PC-3 (cell line): ENCODE measurements at regions not wholly inside any gene's neighbourhood (a gene's known extent, or its start where the extent isn't known, plus 50 kb on each side); places are given as distances from the start of the nearest gene placed in this dataset.

ENCODE experiments used
- ATAC-seq: fragments of 200-7000 bp; cut with Tn5 transposase; 2 replicates; pipeline ENCODE4 v1.9.1; 2020; ENCODE audit warnings: mild to moderate bottlenecking, moderate library complexity
- BruUV-seq: library from RNA; stranded (reverse); fragments of 400-500 nt; replicated peaks from 2 replicates; lab custom pipeline; 2021; lab: Mats Ljungman, UMichigan
- CTCF ChIA-PET: fragments of 300-600 bp; sonication (Branson Sonifier 250); formaldehyde crosslinking; loops from one replicate; lab custom pipeline; 2022; ENCODE audit warnings: antibody characterized with exemption; lab: Charles Lee
- POLR2A ChIA-PET: fragments of 300-600 bp; sonication (Branson Sonifier 250); formaldehyde crosslinking; loops from one replicate; lab custom pipeline; 2022; ENCODE audit warnings: antibody characterized with exemption; ENCODE audit not compliant: unreplicated experiment; lab: Charles Lee
- DNase-seq: peaks from one replicate; pipeline ENCODE4 v3.0.0-alpha.2; 2015
- H2AFZ ChIP-seq: fragments of 300-600 bp; sonication (generic); 2 replicates; pipeline ENCODE4 v1.6.0; 2016; ENCODE audit warnings: antibody characterized with exemption, low read length
- H3F3A ChIP-seq: fragments of 300-600 bp; sonication (generic); one replicate; pipeline ENCODE4 v1.6.0; 2017; ENCODE audit warnings: antibody characterized with exemption, low read length, control low read depth, mild to moderate bottlenecking; ENCODE audit not compliant: unreplicated experiment
- H3K27ac ChIP-seq: fragments of 300-600 bp; sonication (generic); 2 replicates; pipeline ENCODE4 v1.5.1; 2016; ENCODE audit warnings: mild to moderate bottlenecking, low read length
- H3K27me3 ChIP-seq: fragments of 300-600 bp; sonication (generic); 2 replicates; pipeline ENCODE4 v1.6.1; 2016; ENCODE audit warnings: low read length, mixed read lengths
- H3K36me3 ChIP-seq: fragments of 300-600 bp; sonication (generic); 2 replicates; pipeline ENCODE4 v1.6.1; 2016; ENCODE audit warnings: low read depth, mixed run types, low read length, mixed read lengths
- H3K4me1 ChIP-seq: fragments of 300-600 bp; sonication (generic); 2 replicates; pipeline ENCODE4 v1.5.1; 2016; ENCODE audit warnings: low read length; ENCODE audit not compliant: insufficient read depth
- H3K4me2 ChIP-seq: fragments of 300-600 bp; sonication (generic); 2 replicates; pipeline ENCODE4 v1.6.0; 2016; ENCODE audit warnings: low read length
- H3K4me3 ChIP-seq: fragments of 300-600 bp; sonication (generic); 2 replicates; pipeline ENCODE4 v1.5.1; 2016; ENCODE audit warnings: mild to moderate bottlenecking, low read length, mixed read lengths
- H3K79me2 ChIP-seq: fragments of 300-600 bp; sonication (generic); 2 replicates; pipeline ENCODE4 v1.6.1; 2017; ENCODE audit warnings: low read length, mixed read lengths
- H3K9ac ChIP-seq: fragments of 300-600 bp; sonication (generic); 2 replicates; pipeline ENCODE4 v1.6.0; 2016; ENCODE audit warnings: mild to moderate bottlenecking, low read length
- H3K9me2 ChIP-seq: fragments of 300-600 bp; sonication (generic); replicated peaks from 2 replicates; pipeline ENCODE4 v1.6.1; 2016; ENCODE audit warnings: mixed run types, low read length, mixed read lengths
- H3K9me3 ChIP-seq: fragments of 300-600 bp; sonication (generic); 2 replicates; pipeline ENCODE4 v1.6.1; 2016; ENCODE audit warnings: low read length, mixed read lengths
- H4K20me1 ChIP-seq: fragments of 300-600 bp; sonication (generic); 2 replicates; pipeline ENCODE4 v1.6.1; 2016; ENCODE audit warnings: low read length, mixed read lengths
- CTCF ChIP-seq: fragments of 300-600 bp; sonication (generic); conservative IDR thresholded peaks from 2 replicates; pipeline ENCODE4 v1.5.1; 2017; ENCODE audit warnings: antibody characterized with exemption, low read depth, mild to moderate bottlenecking, low read length
- EZH2 ChIP-seq: fragments of 300-600 bp; sonication (generic); IDR thresholded peaks from one replicate; pipeline ENCODE4 v1.6.1; 2017; ENCODE audit warnings: antibody characterized with exemption, mild to moderate bottlenecking, low read length; ENCODE audit not compliant: unreplicated experiment
- EZH2phosphoT487 ChIP-seq: fragments of 300-600 bp; sonication (generic); IDR thresholded peaks from 2 replicates; pipeline ENCODE4 v1.6.1; 2018; ENCODE audit warnings: mild to moderate bottlenecking, antibody characterized with exemption, low read length, borderline replicate concordance
- intact Hi-C: fragments of 100-400 bp; cut with micrococcal nuclease; formaldehyde crosslinking; loops from 2 replicates; pipeline ENCODE4 v1.9.0; 2023

GRCh38 chr5:52177193-52177592 is 610.5 kb upstream of the ITGA1 start:
- Histone ChIP-seq H3K79me2 (no peaks in the 10 kb centered on the region), H3K4me2 (no peak overlapping the region), H3K27ac (no peak overlapping the region), H3K4me3 (no peak overlapping the region), H3K9me2 (no peaks in the 10 kb centered on the region), H3K27me3 (no peaks in the 10 kb centered on the region), H3F3A (no peaks in the 10 kb centered on the region), H3K9ac (no peak overlapping the region), H4K20me1 (no peaks in the 10 kb centered on the region), H3K36me3 (no peaks in the 10 kb centered on the region), H2AFZ (no peak overlapping the region), H3K4me1 (no peaks in the 10 kb centered on the region), H3K9me3 (no peaks in the 10 kb centered on the region)
- no TSS peak for BruUV-seq
- POLR2A ChIA-PET: no interaction called here
- no peak for DNase-seq
- intact Hi-C loops: no loop called here
- no peak for ATAC-seq
- TF ChIP-seq EZH2: no peak
- TF ChIP-seq CTCF: no peak
- no peak for TF ChIP-seq EZH2phosphoT487
- CTCF ChIA-PET: no interaction called here

GRCh38 chr5:52181403-52181802 is 606.3 kb upstream of the ITGA1 start:
- H3K4me1 ChIP-seq: no peaks in the 10 kb centered on the region
- H3K27me3 ChIP-seq: peaks cover 4% of the 10 kb centered on the region; the same call in 1 of the 2 replicates
- DNase-seq (no peak), ATAC-seq (no peak)
- BruUV-seq: no TSS peak
- H3K79me2 ChIP-seq: no peaks in the 10 kb centered on the region
- no peaks in the 10 kb centered on the region for H3F3A ChIP-seq
- H3K36me3 ChIP-seq: no peaks in the 10 kb centered on the region
- ChIA-PET POLR2A (no interaction called here), CTCF (no interaction called here)
- no peak overlapping the region for H2AFZ ChIP-seq
- H4K20me1 ChIP-seq: no peaks in the 10 kb centered on the region
- H3K27ac ChIP-seq: no peak overlapping the region
- H3K4me3 ChIP-seq: no peak overlapping the region
- TF ChIP-seq EZH2 (no peak), CTCF (no peak), EZH2phosphoT487 (no peak)
- intact Hi-C loops: no loop called here
- H3K9ac ChIP-seq: no peak overlapping the region
- H3K9me3 ChIP-seq: no peaks in the 10 kb centered on the region
- no peak overlapping the region for H3K4me2 ChIP-seq
- H3K9me2 ChIP-seq: no peaks in the 10 kb centered on the region

DNA sequence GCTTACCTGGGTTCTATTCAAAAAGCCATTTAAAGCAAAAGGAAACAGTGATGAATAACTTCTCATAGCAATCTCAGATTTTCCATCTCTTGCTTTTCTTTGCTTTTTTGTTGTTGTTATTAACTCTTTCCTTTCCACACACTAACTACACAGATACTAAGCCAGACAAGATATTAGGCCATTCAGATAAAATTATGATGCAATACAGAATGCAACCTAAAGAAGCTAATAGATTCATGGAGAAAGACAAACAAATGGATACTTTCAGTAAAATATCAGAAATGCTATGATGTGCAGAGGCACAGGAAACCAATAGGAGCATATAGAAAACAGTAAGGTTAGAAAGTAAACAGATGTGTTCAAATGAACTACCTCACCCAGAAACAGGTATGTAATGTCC is 597.0 kb upstream of the ITGA1 start:
- no peaks in the 10 kb centered on the region for H3K4me1 ChIP-seq
- H3K4me2 ChIP-seq: no peak overlapping the region
- H3K9me2 ChIP-seq: no peaks in the 10 kb centered on the region
- ChIA-PET CTCF (no interaction called here), POLR2A (no interaction called here)
- intact Hi-C loops: no loop called here
- H4K20me1 ChIP-seq: no peaks in the 10 kb centered on the region
- BruUV-seq: no TSS peak
- H2AFZ ChIP-seq: no peak overlapping the region
- no peak overlapping the region for H3K4me3 ChIP-seq
- ATAC-seq: no peak
- H3K27ac ChIP-seq: no peak overlapping the region
- no peaks in the 10 kb centered on the region for H3K9me3 ChIP-seq
- no peak overlapping the region for H3K9ac ChIP-seq
- no peak for DNase-seq
- no peaks in the 10 kb centered on the region for H3K27me3 ChIP-seq
- no peaks in the 10 kb centered on the region for H3K79me2 ChIP-seq
- TF ChIP-seq EZH2phosphoT487 (no peak), CTCF (no peak), EZH2 (no peak)
- H3K36me3 ChIP-seq: no peaks in the 10 kb centered on the region
- no peaks in the 10 kb centered on the region for H3F3A ChIP-seq
